AG04450 (cell line): ENCODE measurements at regions not wholly inside any gene's neighbourhood (a gene's known extent, or its start where the extent isn't known, plus 50 kb on each side); places are given as distances from the start of the nearest gene placed in this dataset.

Source experiments
- CTCF ChIA-PET: fragments of 300-600, 350-600 bp; formaldehyde crosslinking; extraction: SDS; loops from one replicate; lab custom pipeline; 2022; ENCODE audit warnings: antibody characterized with exemption, inconsistent platforms; lab: Charles Lee
- POLR2A ChIA-PET: fragments of 350-600 bp; formaldehyde crosslinking; extraction: SDS; loops from one replicate; lab custom pipeline; 2021; ENCODE audit warnings: antibody characterized with exemption, inconsistent platforms; lab: Yijun Ruan, JAX
- DNase-seq: peaks from one replicate; pipeline ENCODE4 v3.0.0-alpha.2; 2011; ENCODE audit warnings: low read depth, low spot score
- H3K27ac ChIP-seq: one replicate; pipeline ENCODE4 v1.5.1; 2012; ENCODE audit warnings: low read depth, low read length, control low read depth
- H3K27me3 ChIP-seq: one replicate; pipeline ENCODE4 v1.6.0; 2012; ENCODE audit warnings: low read length; ENCODE audit not compliant: control insufficient read depth, insufficient read depth
- H3K4me3 ChIP-seq: 2 replicates; pipeline ENCODE4 v1.5.1; 2011; ENCODE audit warnings: mild to moderate bottlenecking, low read depth, low read length, control low read depth
- H3K9me3 ChIP-seq: 2 replicates; pipeline ENCODE4 v1.5.1; 2012; ENCODE audit warnings: low read length; ENCODE audit not compliant: control insufficient read depth, insufficient read depth
- TF ChIP-seq, protein P1 (sequence below): IDR thresholded peaks from 2 replicates; pipeline ENCODE4 v1.5.1; 2011; ENCODE audit warnings: low read depth, low read length, control low read depth, inconsistent platforms

DNA sequence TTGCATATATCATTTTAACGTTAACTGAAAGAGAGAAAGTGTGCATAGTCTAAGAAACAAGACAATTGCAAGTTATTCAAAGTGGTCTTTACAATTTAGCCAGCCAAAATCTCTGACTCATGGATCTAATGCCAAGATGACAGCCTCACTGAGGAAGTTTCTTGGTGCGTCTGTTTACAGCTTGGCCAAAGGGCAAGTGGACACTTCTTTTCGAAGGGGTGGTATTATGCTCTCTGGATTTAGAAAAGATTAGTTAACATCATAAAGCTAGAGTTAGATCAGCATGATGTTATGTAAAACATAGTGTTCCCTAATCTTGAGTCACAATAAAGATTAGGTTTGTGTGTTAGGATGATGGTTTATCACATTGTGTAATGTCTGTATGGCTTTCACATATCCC is 51.5 kb upstream of the SLC2A13 start:
- no peak for DNase-seq
- CTCF ChIA-PET = interaction anchor here (1.4 kb wide), 1 partner anchor 156 kb away, joined by 3 read pairs; no protein-coding TSS in a partner anchor
- POLR2A ChIA-PET = no interaction called here
- TF ChIP-seq, protein P1, sequence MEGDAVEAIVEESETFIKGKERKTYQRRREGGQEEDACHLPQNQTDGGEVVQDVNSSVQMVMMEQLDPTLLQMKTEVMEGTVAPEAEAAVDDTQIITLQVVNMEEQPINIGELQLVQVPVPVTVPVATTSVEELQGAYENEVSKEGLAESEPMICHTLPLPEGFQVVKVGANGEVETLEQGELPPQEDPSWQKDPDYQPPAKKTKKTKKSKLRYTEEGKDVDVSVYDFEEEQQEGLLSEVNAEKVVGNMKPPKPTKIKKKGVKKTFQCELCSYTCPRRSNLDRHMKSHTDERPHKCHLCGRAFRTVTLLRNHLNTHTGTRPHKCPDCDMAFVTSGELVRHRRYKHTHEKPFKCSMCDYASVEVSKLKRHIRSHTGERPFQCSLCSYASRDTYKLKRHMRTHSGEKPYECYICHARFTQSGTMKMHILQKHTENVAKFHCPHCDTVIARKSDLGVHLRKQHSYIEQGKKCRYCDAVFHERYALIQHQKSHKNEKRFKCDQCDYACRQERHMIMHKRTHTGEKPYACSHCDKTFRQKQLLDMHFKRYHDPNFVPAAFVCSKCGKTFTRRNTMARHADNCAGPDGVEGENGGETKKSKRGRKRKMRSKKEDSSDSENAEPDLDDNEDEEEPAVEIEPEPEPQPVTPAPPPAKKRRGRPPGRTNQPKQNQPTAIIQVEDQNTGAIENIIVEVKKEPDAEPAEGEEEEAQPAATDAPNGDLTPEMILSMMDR = no peak
- no peak overlapping the region for H3K27ac ChIP-seq
- H3K4me3 ChIP-seq = no peak overlapping the region
- no peaks in the 10 kb centered on the region for H3K9me3 ChIP-seq
- H3K27me3 ChIP-seq = no peaks in the 10 kb centered on the region

DNA sequence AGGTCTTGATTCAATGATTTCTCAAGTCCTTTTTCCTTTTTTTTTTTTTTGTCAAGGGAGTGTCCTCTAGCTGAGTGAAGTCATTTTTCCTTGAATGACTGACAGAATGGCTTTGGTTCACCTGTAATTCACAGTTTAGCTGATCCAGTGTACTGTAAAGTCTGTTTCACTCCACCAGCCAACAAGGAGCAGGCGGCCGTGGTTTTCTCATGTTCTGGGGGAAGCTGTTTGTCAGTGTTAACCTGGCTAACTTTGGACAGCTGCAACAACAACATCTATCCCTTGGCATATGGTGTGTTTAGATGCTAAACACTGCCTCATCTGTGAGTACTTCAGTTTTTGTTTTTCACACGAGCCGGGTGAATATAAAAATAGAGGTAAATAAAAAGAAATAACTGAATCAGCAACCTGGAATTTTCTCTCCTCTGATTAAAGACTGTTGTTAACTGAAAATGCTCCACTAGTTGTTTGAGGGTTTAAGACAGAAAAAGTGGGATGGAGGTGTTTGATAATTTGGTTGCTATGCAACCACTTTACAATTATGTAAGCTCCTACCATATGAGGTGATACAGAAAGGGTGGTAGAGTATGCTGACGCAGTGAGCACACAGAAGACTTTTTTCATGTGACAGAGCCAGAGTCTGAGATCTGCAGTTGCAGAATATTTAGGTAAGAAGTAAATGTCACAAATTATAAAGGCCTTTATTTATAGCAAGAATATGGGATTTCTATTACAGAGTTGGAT is 50.3 kb upstream of the SLC2A13 start:
- TF ChIP-seq, protein P1 = no peak
- no peak overlapping the region for H3K27ac ChIP-seq
- no peak for DNase-seq
- CTCF ChIA-PET = interaction anchor here (1.3 to 4.3 kb wide), 2 partner anchors 49 to 158 kb away, joined by 8 to 28 read pairs; no protein-coding TSS in a partner anchor
- H3K4me3 ChIP-seq = no peak overlapping the region
- H3K27me3 ChIP-seq = no peaks in the 10 kb centered on the region
- no peaks in the 10 kb centered on the region for H3K9me3 ChIP-seq
- POLR2A ChIA-PET = no interaction called here
